HG03520 (cell line): ENCODE measurements at regions not wholly inside any gene's neighbourhood (a gene's known extent, or its start where the extent isn't known, plus 50 kb on each side); places are given as distances from the start of the nearest gene placed in this dataset.

Source experiments
- ATAC-seq: cut with Tn5 transposase; IDR thresholded peaks from one replicate; pipeline ENCODE4 v1.9.1; 2021; ENCODE audit warnings: mild to moderate bottlenecking, moderate library complexity; ENCODE audit not compliant: unreplicated experiment

DNA sequence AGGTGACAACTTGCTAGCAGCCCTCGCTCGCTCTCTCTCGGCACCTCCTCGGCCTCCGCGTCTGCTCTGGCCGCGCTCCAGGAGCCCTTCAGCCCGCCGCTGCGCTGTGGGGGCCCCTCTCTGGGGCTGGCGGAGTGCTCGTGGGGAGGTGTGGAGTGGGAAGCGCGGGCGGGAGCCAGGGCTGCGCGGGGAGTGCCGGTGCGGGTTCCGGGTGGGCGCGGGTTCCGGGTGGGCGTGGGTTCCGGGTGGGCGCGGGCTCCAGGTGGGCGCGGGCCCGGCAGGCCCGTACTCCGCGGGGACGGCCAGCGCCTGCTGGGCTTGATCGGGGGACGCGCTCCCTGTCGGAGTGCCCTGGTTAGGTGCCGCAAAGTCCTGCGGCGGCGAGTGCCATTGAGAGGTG, 384.3 kb downstream of the GPM6A start:
- ATAC-seq = no peak

DNA sequence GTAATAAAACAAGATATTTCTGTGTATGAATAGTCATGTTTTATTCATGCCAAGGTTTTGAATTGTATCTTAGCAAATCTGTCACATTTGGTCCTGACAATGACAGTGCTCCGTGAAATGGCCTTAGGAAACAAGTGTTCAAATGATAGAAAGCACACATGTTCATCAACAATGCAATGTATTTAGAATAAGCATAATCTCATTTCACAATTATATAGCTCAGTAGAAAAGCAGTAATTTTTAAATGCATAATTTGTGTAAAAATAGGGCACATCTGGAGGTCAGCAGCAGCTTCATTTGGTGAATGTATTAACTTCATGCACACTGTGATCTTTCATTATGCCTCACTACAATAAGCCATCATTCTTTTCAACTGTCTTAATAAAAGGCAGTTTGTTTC, 380.4 kb downstream of the GPM6A start:
- ATAC-seq = no peak

DNA sequence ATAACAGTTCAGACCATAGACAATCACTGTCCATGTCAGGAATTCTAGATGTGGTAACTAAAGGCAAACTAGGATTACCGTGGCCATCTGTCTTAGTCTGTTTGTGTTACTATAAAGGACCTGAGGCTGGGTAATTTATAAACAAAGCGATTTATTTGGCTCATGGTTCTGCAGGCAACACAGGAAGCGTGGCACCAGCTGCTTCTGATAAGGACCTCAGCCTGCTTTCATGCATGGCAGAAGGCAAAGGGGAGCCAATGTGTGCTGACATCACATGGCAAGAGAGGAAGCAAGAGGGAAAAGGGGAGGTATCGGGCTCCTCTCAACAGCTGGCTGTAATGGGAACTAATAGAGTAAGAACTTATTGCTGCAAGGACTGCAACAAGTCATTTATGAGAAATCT, 376.7 kb downstream of the GPM6A start:
- ATAC-seq = no peak

- no peak for ATAC-seq
Observed at GRCh38 chr4:175436196-175436595, 375.9 kb downstream of the GPM6A start.

- ATAC-seq = no peak
Observed at GRCh38 chr4:175440786-175441185, 371.3 kb downstream of the GPM6A start.

DNA sequence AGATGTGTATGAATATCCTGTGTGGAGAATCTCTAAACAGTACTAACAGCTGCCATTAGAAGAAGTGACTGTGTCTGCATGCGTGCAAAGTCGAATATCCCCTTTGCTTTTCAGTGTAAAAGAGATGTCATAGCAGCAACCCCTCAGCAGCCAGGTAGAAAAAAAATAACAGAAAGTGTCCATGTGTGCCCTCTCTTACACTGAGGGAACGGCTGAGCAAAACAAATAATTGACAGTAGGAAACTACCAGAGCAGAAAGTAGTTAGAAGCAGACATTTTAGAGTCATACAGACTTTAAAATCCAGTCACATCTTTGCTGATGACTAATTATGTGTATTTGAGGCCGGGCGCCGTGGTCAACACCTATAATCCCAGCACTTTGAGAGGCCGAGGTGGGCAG, 370.8 kb downstream of the GPM6A start:
- no peak for ATAC-seq

DNA sequence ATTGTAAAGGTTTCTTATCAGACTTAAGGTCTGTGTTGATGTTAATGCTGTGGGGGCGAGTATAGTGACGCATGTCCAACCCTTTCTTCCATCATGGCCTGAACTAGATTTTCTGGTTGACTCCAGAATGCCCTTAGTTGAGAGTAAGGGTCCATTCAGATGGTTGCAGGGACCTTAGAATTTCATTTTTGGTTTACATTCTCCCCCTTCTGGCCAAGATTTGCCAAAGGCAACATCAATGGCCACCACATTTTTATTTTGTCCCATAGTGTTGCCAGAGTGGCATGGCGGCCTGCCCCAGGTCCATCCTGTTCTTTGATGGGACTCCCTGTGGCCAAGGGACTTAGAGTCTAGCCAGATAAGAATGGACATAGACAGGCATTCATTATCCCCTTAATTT, 368.5 kb downstream of the GPM6A start:
- no peak for ATAC-seq

GRCh38 chr4:175444512-175444911, 367.6 kb downstream of the GPM6A start:
- no peak for ATAC-seq

DNA sequence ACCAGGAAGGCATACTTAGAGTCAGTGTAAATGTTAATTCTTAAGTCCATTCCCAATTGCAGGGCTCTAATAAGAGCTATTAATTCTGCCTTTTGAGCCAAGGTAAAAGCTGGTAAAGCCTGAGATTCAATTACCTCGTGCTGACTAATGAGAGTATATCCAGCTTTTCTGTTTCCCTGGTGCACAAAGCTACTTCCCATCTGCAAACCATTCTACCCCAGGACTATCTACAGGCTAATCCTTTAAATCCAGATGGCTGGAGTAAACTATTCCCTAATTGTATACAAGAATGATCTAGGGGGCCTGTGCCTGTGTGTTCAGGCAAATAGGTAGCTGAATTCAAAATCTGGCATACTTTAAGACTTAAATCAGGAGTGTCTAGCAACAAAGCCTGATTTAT, 365.0 kb downstream of the GPM6A start:
- ATAC-seq = no peak

GRCh38 chr4:175450446-175450845, 361.6 kb downstream of the GPM6A start:
- no peak for ATAC-seq

DNA sequence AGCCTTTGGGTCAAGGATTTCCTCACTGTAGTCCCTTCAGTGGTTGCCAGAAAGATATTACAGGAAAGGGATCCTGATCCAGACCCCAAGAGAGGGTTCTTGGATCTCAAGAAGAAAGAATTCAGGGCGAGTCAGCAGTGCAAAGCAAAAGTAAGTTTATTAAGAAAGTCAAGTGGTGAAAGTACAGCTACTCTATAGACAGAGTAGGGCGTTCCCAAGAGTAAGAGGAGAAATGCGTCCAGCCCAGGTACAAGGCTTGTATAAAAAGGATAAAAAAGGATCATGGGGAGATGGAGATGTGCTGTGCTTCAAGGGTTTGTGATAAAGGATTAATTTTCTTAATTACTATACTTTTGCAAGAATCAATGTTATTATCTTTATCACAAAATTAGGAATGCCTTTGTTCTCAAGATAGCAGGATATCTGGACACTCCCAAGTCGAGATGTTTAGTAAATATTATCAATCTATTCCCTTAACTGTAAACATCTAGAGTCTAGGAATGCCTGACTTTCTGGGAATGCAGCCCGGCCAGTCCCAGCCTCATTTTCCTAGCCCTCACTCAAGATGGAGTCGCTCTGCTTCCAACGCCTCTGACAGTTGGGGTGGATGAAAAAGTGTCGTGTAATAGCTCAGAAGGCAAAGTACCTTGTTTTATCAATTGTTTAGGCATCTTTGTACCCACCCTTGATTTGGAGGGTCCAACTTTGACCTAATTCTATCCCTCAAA, 360.7 kb downstream of the GPM6A start:
- no peak for ATAC-seq

GRCh38 chr4:175453456-175453855, 358.6 kb downstream of the GPM6A start:
- ATAC-seq = no peak

DNA sequence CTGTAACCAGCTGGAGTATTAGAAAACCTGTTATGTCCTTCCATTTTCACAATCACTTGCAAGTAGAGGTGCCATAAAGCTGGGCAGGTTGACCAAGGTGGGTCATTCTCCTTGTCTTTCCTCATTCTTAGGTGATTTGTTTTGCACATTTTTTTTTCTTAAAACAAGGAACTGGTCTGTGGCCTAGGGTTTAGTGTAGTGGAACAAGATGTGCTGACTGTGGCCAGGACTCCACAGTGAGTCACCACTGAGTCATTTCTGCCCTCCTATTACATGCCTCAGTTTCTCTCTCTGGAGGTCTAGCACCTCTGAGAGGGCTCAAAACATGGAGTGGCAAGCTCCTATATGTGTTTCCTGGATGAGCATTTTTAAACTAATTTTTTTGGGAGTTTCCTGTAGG, 355.9 kb downstream of the GPM6A start:
- no peak for ATAC-seq

DNA sequence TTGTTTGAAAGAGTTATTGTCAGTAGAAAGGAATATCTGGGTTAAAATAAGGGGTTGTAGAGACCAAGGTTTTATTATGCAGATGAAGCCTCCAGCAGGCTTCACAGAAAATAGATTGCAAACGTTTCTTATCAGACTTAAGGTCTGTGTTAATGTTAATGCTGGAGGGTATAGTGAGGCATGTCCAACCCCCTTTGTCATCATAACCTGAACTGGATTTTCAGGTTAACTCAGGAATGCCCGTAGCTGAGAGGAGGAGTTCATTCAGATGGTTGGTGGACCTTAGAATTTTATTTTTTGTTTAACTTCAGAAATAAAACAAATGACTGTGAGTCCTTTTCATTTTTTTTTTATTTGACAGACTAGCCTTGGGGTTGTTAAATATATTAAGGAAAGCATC, 354.1 kb downstream of the GPM6A start:
- no peak for ATAC-seq

DNA sequence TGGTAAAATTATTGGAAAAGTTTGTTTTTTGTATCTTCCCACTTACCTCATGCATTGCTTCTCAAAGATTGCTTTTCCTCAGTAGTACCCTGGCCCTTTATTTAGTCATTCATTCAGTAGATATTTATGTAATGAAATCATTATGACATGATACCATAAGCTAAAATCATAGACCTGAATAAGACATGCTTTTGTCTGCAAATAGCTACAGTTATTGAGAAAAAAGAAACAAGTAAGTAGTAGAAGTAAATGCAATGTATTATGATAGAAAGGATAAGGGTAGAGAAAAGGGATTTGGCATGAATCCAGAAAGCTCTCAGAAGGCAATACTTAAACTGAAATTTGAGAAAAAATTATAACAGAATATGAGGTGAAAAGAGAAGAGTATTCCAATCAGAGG, 352.5 kb downstream of the GPM6A start:
- no peak for ATAC-seq

GRCh38 chr4:175460414-175460813, 351.6 kb downstream of the GPM6A start:
- no peak for ATAC-seq

DNA sequence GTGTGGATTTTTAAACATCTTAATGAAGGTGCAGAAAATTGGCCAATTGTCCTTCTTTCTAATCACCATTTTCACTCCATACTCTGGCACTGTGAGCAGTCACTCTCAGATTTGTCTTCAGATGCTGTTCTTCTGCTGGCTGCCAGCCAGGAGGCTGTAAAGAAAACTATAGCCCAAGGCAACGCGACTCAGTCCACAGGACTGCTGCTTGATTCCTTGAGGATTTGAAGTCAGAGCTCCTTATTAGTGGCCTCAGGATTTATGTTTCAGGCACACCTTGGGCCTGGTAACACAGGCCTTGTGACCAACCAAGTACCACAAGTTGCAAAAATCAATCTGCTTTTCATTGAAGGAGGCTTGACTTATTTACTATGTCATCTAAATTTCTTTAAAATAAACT, 342.6 kb downstream of the GPM6A start:
- ATAC-seq = no peak

- ATAC-seq = no peak
Observed at GRCh38 chr4:175470131-175470530, 341.9 kb downstream of the GPM6A start.

- ATAC-seq = no peak
Observed at GRCh38 chr4:175480404-175480803, 331.7 kb downstream of the GPM6A start.

GRCh38 chr4:175499735-175500352, 312.2 kb downstream of the GPM6A start:
- ATAC-seq = no peak

- ATAC-seq = no peak
Observed at GRCh38 chr4:175504318-175504717, 307.7 kb downstream of the GPM6A start.

DNA sequence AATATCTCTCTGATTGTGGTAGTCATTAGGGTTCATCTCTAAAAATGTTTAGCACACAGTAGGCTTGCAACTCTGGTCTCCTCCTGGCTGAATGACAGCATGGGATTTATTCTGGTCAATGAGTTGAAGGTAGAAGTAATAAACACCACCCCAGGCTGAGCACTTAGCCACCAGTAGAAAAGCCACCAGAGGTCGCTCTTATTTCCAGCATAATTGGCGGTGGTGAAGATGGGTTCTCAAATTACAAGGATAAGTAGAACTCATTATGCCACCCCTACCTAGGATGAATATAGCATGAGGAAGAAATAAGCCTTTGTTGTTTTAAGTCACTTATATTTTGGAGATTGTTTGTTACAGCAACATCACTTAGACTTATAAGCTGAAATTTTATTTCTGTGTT, 302.7 kb downstream of the GPM6A start:
- no peak for ATAC-seq

DNA sequence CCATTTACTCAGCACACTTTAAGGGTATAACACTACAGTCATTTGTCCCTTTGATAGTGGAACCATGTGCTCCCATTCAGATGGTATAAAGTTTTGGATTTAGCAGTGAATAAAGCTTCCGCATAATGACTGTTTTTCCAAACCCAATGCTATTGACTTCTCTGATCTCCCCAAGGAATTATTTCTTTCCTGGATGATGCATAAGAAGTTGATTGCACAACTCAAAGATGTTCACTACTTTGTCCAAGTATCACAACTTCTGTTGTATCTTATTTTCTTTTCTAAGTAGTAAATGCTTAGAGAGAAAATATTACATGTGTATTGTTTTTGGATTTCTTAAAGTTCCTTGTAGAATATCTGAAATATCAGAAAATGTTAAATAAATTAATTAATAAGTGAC, 300.2 kb downstream of the GPM6A start:
- ATAC-seq = no peak
